ENCODE measurements at regions not wholly inside any gene's neighbourhood (a gene's known extent, or its start where the extent isn't known, plus 50 kb on each side); places are given as distances from the start of the nearest gene placed in this dataset.

DNA sequence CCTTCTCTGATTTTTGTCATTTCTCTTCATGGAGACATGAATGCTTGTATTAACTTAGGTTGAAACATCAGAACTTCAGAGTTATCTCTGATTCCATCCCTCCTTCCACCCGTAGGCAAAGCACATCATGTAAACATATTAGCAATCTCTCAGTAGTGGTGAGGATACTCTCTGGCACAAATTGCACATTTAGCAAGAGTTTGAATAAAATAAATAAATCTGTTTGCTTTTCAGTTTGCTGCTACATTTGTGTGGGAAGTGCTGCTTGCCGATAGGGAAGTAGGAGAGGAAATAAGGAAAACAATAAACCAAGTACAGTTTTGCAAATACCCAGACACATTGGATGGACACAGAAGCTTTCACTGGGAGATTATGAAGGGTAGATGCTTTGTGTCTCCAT is 359.0 kb downstream of the BCKDHB start:
- Histone ChIP-seq H2AFZ (ENCODE audit: low read length) (no peak overlapping the region), H3K79me2 (ENCODE audit: insufficient read depth, low read depth, low read length) (no peaks in the 10 kb centered on the region), H3K27ac (ENCODE audit: low read depth, low read length, poor library complexity, severe bottlenecking) (no peak overlapping the region), H3K4me2 (ENCODE audit: low read length) (no peak overlapping the region), H3K9me3 (ENCODE audit: low read length) (no peaks in the 10 kb centered on the region), H3K4me1 (ENCODE audit: insufficient read depth, low read length, poor library complexity, severe bottlenecking) (no peaks in the 10 kb centered on the region), H3K4me3 (ENCODE audit: low read depth, low read length, poor library complexity, severe bottlenecking) (no peak overlapping the region), H4K20me1 (ENCODE audit: insufficient read depth, low read length) (no peaks in the 10 kb centered on the region), H3K9me2 (ENCODE audit: insufficient read depth, low read length) (no peaks in the 10 kb centered on the region), H3K36me3 (ENCODE audit: insufficient read depth, low read length) (no peaks in the 10 kb centered on the region)
- intact Hi-C loops (cut with micrococcal nuclease; ENCODE audit: unreplicated experiment) = no loop called here
- no peak for DNase-seq (ENCODE audit: low spot score)
- CTCF ChIA-PET (ENCODE audit: unreplicated experiment) = no interaction called here
- TF ChIP-seq, protein P1, sequence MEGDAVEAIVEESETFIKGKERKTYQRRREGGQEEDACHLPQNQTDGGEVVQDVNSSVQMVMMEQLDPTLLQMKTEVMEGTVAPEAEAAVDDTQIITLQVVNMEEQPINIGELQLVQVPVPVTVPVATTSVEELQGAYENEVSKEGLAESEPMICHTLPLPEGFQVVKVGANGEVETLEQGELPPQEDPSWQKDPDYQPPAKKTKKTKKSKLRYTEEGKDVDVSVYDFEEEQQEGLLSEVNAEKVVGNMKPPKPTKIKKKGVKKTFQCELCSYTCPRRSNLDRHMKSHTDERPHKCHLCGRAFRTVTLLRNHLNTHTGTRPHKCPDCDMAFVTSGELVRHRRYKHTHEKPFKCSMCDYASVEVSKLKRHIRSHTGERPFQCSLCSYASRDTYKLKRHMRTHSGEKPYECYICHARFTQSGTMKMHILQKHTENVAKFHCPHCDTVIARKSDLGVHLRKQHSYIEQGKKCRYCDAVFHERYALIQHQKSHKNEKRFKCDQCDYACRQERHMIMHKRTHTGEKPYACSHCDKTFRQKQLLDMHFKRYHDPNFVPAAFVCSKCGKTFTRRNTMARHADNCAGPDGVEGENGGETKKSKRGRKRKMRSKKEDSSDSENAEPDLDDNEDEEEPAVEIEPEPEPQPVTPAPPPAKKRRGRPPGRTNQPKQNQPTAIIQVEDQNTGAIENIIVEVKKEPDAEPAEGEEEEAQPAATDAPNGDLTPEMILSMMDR (conservative IDR thresholded peaks at IDR 0.05; ENCODE audit: low read length) = no peak
- TF ChIP-seq EZH2phosphoT487 (IDR thresholded peaks at IDR 0.05; ENCODE audit: borderline replicate concordance, low read depth, low read length) = no peak
- POLR2A ChIA-PET = no interaction called here
- no TSS peak for BruUV-seq (replicated peaks)

- CTCF ChIA-PET (ENCODE audit: unreplicated experiment) = no interaction called here
- Histone ChIP-seq H4K20me1 (ENCODE audit: insufficient read depth, low read length) (no peaks in the 10 kb centered on the region), H3K9me3 (ENCODE audit: low read length) (no peaks in the 10 kb centered on the region), H3K27ac (ENCODE audit: low read depth, low read length, poor library complexity, severe bottlenecking) (no peak overlapping the region), H3K4me2 (ENCODE audit: low read length) (no peak overlapping the region), H3K4me3 (ENCODE audit: low read depth, low read length, poor library complexity, severe bottlenecking) (no peak overlapping the region), H3K9me2 (ENCODE audit: insufficient read depth, low read length) (no peaks in the 10 kb centered on the region), H3K79me2 (ENCODE audit: insufficient read depth, low read depth, low read length) (no peaks in the 10 kb centered on the region), H2AFZ (ENCODE audit: low read length) (no peak overlapping the region), H3K36me3 (ENCODE audit: insufficient read depth, low read length) (no peaks in the 10 kb centered on the region), H3K4me1 (ENCODE audit: insufficient read depth, low read length, poor library complexity, severe bottlenecking) (no peaks in the 10 kb centered on the region)
- no peak for TF ChIP-seq EZH2phosphoT487 (IDR thresholded peaks at IDR 0.05; ENCODE audit: borderline replicate concordance, low read depth, low read length)
- TF ChIP-seq, protein P1 (conservative IDR thresholded peaks at IDR 0.05; ENCODE audit: low read length) = no peak
- no TSS peak for BruUV-seq (replicated peaks)
- intact Hi-C loops (cut with micrococcal nuclease; ENCODE audit: unreplicated experiment) = no loop called here
- POLR2A ChIA-PET = no interaction called here
- no peak for DNase-seq (ENCODE audit: low spot score)
These were observed 358.4 kb downstream of the BCKDHB start for GRCh38 chr6:80464901-80465300.

- H3K4me3 ChIP-seq (ENCODE audit: low read depth, low read length, poor library complexity, severe bottlenecking) = no peak overlapping the region
- H3K4me1 ChIP-seq (ENCODE audit: insufficient read depth, low read length, poor library complexity, severe bottlenecking) = no peaks in the 10 kb centered on the region
- no TSS peak for BruUV-seq (replicated peaks)
- H3K9me2 ChIP-seq (ENCODE audit: insufficient read depth, low read length) = no peaks in the 10 kb centered on the region
- ChIA-PET POLR2A (no interaction called here), CTCF (ENCODE audit: unreplicated experiment) (no interaction called here)
- no peaks in the 10 kb centered on the region for H3K9me3 ChIP-seq (ENCODE audit: low read length)
- H2AFZ ChIP-seq (ENCODE audit: low read length) = no peak overlapping the region
- TF ChIP-seq, protein P1 (conservative IDR thresholded peaks at IDR 0.05; ENCODE audit: low read length) = no peak
- no peak for TF ChIP-seq EZH2phosphoT487 (IDR thresholded peaks at IDR 0.05; ENCODE audit: borderline replicate concordance, low read depth, low read length)
- H3K36me3 ChIP-seq (ENCODE audit: insufficient read depth, low read length) = no peaks in the 10 kb centered on the region
- intact Hi-C loops (cut with micrococcal nuclease; ENCODE audit: unreplicated experiment) = no loop called here
- H4K20me1 ChIP-seq (ENCODE audit: insufficient read depth, low read length) = no peaks in the 10 kb centered on the region
- H3K4me2 ChIP-seq (ENCODE audit: low read length) = no peak overlapping the region
- no peak overlapping the region for H3K27ac ChIP-seq (ENCODE audit: low read depth, low read length, poor library complexity, severe bottlenecking)
- no peaks in the 10 kb centered on the region for H3K79me2 ChIP-seq (ENCODE audit: insufficient read depth, low read depth, low read length)
- no peak for DNase-seq (ENCODE audit: low spot score)
These were observed 356.7 kb downstream of the BCKDHB start for GRCh38 chr6:80463197-80463596.
